Right cardiac atrium (tissue), 5 donors: ENCODE measurements at regions not wholly inside any gene's neighbourhood (a gene's known extent, or its start where the extent isn't known, plus 50 kb on each side); places are given as distances from the start of the nearest gene placed in this dataset.

Experiments
- ATAC-seq, 2 donors: fragments of 200-7000 bp; cut with Tn5 transposase; one replicate each; pipeline versions ENCODE4 v1.8.0 to v1.9.1; 2020; ENCODE audit warnings: moderate library complexity in 2 of 2, mild to moderate bottlenecking in 1 of 2
- DNase-seq, 3 donors: peaks; one replicate each; pipeline ENCODE4 v3.0.0-alpha.2; 2020
- H3K27ac ChIP-seq: one replicate; pipeline ENCODE4 v1.5.1; 2013; ENCODE audit warnings: mild to moderate bottlenecking, low read length, control low read depth, moderate library complexity
- H3K27me3 ChIP-seq: one replicate; pipeline ENCODE4 v1.6.1; 2013; ENCODE audit not compliant: control insufficient read depth, insufficient read depth
- H3K4me1 ChIP-seq: one replicate; pipeline ENCODE4 v1.6.1; 2013; ENCODE audit warnings: low read length; ENCODE audit not compliant: control insufficient read depth, insufficient read depth
- H3K4me3 ChIP-seq: one replicate; pipeline ENCODE4 v1.5.1; 2013; ENCODE audit warnings: low read length, control low read depth
- H3K9me3 ChIP-seq: one replicate; pipeline ENCODE4 v1.6.1; 2013; ENCODE audit warnings: low read length; ENCODE audit not compliant: control insufficient read depth
- WGBS: extraction: QIAGEN DNeasy Blood & Tissue Kit; methylation state at CpG from one replicate; pipeline ENCODE4 v1.1.7; 2013; 5-methylcytosine and 5-hydroxymethylcytosine counted together
- intact Hi-C, 4 donors: fragments of 100-400 bp; cut with DNase I; formaldehyde crosslinking; loops; one replicate each; pipeline versions ENCODE4 v1.11.0 to v1.14.0; 2022 to 2023
- donor health status: healthy with polysubstance abuse.
- donor health status: DM: no; HTN: yes; CAD: no.
- donor health status: DM: no; HTN: no; CAD: no.
- donor health status: DM: no; HTN: yes; CAD: no; lungs with severe emphysema.
- donor health status: DM: yes; HTN: yes; CAD: no.

DNA sequence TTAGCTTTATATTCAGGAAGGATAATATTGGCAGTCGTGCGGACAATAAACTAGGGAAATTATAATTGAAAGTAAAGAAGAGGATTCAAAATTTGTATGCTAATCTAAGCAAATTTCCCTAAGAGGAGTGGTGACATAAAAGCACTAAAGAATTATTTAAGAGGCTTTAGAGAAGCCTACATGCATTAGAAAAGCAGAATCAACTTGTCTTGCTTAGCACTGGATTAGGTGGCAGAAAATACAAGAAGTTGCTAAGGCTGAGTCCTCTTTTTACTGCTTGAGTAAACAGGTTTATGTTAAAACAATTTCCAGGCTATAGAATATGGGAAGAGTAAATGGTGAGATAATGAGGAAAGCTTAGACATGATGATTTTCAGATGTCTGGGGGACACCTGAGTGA lies 991.5 kb downstream of the PCDH18 start:
- WGBS = 65% methylated on average over 2 of the region's 2 CpGs
- H3K27ac ChIP-seq = no peak overlapping the region
- ATAC-seq (no peak), DNase-seq (no peak)
- no peak overlapping the region for H3K4me3 ChIP-seq
- intact Hi-C loops = no loop called here
- no peaks in the 10 kb centered on the region for H3K27me3 ChIP-seq
- H3K4me1 ChIP-seq = no peaks in the 10 kb centered on the region
- no peaks in the 10 kb centered on the region for H3K9me3 ChIP-seq

- Histone ChIP-seq H3K27ac (no peak overlapping the region), H3K27me3 (no peaks in the 10 kb centered on the region), H3K9me3 (no peaks in the 10 kb centered on the region), H3K4me3 (no peak overlapping the region), H3K4me1 (no peaks in the 10 kb centered on the region)
- DNase-seq (no peak), ATAC-seq (no peak)
- intact Hi-C loops = no loop called here
Measured at GRCh38 chr4:136528131-136528530, 1004.2 kb downstream of the PCDH18 start.

GRCh38 chr4:136526517-136526916 lies 1005.8 kb downstream of the PCDH18 start:
- no peak for DNase-seq
- no peak overlapping the region for H3K4me3 ChIP-seq
- H3K27me3 ChIP-seq = no peaks in the 10 kb centered on the region
- H3K27ac ChIP-seq = no peak overlapping the region
- no peak for ATAC-seq
- intact Hi-C loops = no loop called here
- no peaks in the 10 kb centered on the region for H3K4me1 ChIP-seq
- WGBS = 44% methylated on average over 2 of the region's 2 CpGs
- no peaks in the 10 kb centered on the region for H3K9me3 ChIP-seq

DNA sequence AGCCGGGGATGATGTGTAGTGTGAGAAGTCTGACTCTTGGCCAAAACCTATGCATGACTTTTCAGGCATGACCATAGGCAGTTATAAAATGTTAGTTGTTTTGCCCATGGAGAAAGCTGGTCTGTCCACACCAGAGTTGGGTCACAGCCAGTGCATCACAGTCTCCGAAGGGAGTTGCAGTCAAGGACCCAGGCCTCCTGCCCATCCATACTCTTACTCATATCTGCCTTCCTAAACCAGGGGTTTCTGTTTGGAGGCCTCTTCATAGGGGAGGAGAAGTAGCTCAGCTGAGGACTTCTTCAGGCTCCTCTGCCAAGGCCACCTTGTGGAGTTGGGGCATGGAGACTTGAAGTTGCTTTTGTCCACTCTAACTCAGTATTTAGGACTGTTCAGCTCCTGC lies 1008.3 kb downstream of the PCDH18 start:
- no peak for ATAC-seq

DNA sequence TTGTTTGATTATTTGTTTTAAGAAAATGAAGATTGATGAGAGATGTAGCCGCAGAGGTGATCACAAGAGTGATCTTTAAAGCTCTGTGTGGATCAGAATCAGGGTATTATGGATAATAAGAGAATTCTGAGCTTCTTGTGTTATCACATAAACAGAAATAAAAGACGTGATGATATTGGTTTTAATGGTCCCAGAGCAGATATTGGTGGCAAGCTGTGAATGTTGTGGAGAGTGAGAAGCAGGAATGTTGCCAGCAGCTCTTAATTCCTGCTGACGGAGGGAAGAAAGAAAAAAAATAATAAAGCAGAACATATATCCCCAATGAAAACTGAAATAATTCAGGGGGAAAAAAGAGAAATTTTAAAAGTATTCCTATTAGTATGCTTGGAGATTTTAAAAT lies 1015.9 kb downstream of the PCDH18 start:
- ATAC-seq = no peak
- intact Hi-C loops = no loop called here
- Histone ChIP-seq H3K4me3 (no peak overlapping the region), H3K27ac (no peak overlapping the region), H3K4me1 (no peaks in the 10 kb centered on the region), H3K27me3 (no peaks in the 10 kb centered on the region), H3K9me3 (no peaks in the 10 kb centered on the region)
- 46% methylated on average over 3 of the region's 3 CpGs for WGBS
- DNase-seq = no peak

More for the DNA sequence above, 1008.3 kb downstream of the PCDH18 start:
- intact Hi-C loops = no loop called here
- Histone ChIP-seq H3K4me1 (no peaks in the 10 kb centered on the region), H3K27me3 (no peaks in the 10 kb centered on the region), H3K4me3 (no peak overlapping the region), H3K27ac (no peak overlapping the region), H3K9me3 (no peaks in the 10 kb centered on the region)
- 80% methylated on average over 2 of the region's 2 CpGs for WGBS
- no peak for DNase-seq

DNA sequence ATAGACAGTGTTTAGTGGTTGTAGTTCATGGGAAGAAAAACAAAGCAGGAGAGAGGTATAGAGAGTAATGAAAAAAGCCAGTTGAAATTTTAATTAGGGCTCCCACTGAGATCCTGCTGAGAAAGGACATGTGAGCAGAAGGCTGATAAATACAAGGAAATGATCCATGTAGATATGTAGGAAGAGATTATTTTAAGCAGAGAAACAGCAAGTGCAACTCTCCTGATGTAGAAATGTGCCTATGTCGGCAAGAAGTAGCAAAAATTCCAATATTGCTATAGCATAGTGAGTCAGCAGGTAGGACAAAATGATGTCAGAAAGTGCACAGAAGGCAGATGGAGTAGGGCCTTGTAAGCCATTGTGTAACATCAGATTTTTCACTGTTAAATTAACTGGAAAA lies 1027.3 kb downstream of the PCDH18 start:
- no peak for ATAC-seq
- Histone ChIP-seq H3K4me3 (no peak overlapping the region), H3K9me3 (no peaks in the 10 kb centered on the region), H3K27ac (no peak overlapping the region), H3K4me1 (no peaks in the 10 kb centered on the region), H3K27me3 (no peaks in the 10 kb centered on the region)
- 51% methylated on average over 1 of the region's 1 CpG for WGBS
- intact Hi-C loops = no loop called here
- DNase-seq = no peak

DNA sequence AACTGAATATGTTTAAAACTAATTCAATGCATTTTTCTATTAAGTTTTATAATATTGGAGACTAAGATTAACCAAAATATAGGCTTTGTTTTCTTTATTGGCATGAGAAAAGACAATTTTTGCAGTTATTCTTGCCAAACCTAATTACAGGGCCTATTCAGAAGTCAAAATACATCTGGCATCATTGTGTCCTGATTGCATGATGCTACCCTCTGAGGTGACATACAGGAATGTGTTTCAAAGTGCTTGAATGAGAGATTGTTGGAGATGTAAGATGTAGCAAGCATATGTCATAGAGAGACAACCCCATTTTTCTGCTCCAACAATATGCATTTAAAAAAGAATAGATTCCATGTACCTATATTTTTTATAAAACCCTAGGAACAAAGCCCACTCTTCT lies 1036.4 kb downstream of the PCDH18 start:
- no peaks in the 10 kb centered on the region for H3K4me1 ChIP-seq
- DNase-seq = no peak
- H3K27ac ChIP-seq = no peak overlapping the region
- ATAC-seq = no peak
- no peak overlapping the region for H3K4me3 ChIP-seq
- no peaks in the 10 kb centered on the region for H3K27me3 ChIP-seq
- intact Hi-C loops = no loop called here
- H3K9me3 ChIP-seq = no peaks in the 10 kb centered on the region

GRCh38 chr4:136495076-136495475 lies 1037.2 kb downstream of the PCDH18 start:
- no peaks in the 10 kb centered on the region for H3K4me1 ChIP-seq
- H3K4me3 ChIP-seq = no peak overlapping the region
- no peaks in the 10 kb centered on the region for H3K9me3 ChIP-seq
- no peak overlapping the region for H3K27ac ChIP-seq
- 72% methylated on average over 3 of the region's 3 CpGs for WGBS
- no peak for ATAC-seq
- intact Hi-C loops = no loop called here
- no peak for DNase-seq
- H3K27me3 ChIP-seq = no peaks in the 10 kb centered on the region

DNA sequence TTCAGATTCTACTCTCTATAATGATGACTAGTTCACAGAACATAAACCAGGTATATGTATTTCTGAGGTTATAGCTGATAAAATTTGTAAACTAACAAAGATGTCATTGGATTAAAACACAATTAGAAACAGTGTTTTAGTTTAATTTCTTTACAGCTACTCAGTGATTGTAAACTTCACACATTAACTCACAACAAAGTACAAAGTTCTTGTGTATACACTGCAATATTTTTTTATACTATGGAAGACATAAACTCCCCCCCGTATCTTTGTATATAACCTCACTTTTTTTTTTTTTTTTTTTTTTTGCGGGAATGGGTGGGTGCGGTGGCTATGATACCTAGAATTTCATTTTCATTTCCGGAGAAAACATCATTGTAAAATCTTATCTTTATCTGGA lies 1043.2 kb downstream of the PCDH18 start:
- H3K4me1 ChIP-seq = no peaks in the 10 kb centered on the region
- no peak for DNase-seq
- intact Hi-C loops = no loop called here
- WGBS = 73% methylated on average over 4 of the region's 4 CpGs
- no peaks in the 10 kb centered on the region for H3K27me3 ChIP-seq
- no peak overlapping the region for H3K4me3 ChIP-seq
- H3K27ac ChIP-seq = no peak overlapping the region
- H3K9me3 ChIP-seq = no peaks in the 10 kb centered on the region
- ATAC-seq = no peak

DNA sequence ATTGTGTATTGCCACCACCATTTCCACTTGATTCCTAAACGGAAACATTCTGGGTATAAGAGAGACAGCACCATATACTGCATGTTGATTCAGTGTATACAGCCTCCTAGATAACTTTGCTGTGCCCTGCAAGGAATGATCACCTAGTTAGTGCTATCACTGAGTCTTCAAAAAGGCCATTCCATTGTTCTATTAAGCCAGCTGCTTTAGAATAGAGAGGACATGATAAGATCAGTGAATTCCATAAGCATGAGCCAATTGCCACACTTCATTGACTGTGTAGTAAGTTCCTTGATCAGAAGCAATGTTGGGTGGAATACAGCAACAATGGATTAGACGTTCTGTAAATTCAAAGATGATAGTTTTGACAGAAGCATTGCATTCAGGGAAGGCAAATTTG lies 1047.3 kb downstream of the PCDH18 start:
- intact Hi-C loops = no loop called here
- no peak overlapping the region for H3K27ac ChIP-seq
- H3K9me3 ChIP-seq = no peaks in the 10 kb centered on the region
- DNase-seq (no peak), ATAC-seq (no peak)
- WGBS = 66% methylated on average over 2 of the region's 2 CpGs
- no peaks in the 10 kb centered on the region for H3K4me1 ChIP-seq
- no peaks in the 10 kb centered on the region for H3K27me3 ChIP-seq
- no peak overlapping the region for H3K4me3 ChIP-seq

DNA sequence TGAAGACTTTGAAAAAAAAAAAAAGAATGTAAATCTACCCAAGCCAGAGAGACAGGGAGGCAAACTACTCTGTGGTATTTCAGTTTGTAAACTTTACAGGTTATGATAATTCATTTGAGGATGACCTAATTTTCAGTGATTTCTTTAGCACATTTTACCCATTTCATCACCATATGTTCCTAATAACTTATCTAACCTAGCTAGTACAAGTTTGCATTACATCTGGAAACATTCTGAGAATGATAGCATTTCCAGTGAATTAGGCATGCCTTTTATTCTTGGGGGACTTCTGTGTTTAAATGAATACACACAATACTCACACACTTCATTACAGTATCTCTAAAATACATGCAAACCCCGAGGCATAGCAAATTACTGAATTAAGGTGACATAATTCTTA lies 1055.5 kb downstream of the PCDH18 start:
- intact Hi-C loops = no loop called here
- 37% methylated on average over 1 of the region's 1 CpG for WGBS
- H3K27me3 ChIP-seq = no peaks in the 10 kb centered on the region
- no peak for DNase-seq
- H3K27ac ChIP-seq = no peak overlapping the region
- H3K9me3 ChIP-seq = no peaks in the 10 kb centered on the region
- no peaks in the 10 kb centered on the region for H3K4me1 ChIP-seq
- ATAC-seq = no peak
- no peak overlapping the region for H3K4me3 ChIP-seq

GRCh38 chr4:136471051-136471450 lies 1061.2 kb downstream of the PCDH18 start:
- ATAC-seq (no peak), DNase-seq (no peak)
- intact Hi-C loops = no loop called here
- 71% methylated on average over 2 of the region's 2 CpGs for WGBS
- no peak overlapping the region for H3K4me3 ChIP-seq
- H3K4me1 ChIP-seq = no peaks in the 10 kb centered on the region
- H3K9me3 ChIP-seq = no peaks in the 10 kb centered on the region
- no peak overlapping the region for H3K27ac ChIP-seq
- no peaks in the 10 kb centered on the region for H3K27me3 ChIP-seq
